HL-60 (cell line): ENCODE measurements at regions not wholly inside any gene's neighbourhood (a gene's known extent, or its start where the extent isn't known, plus 50 kb on each side); places are given as distances from the start of the nearest gene placed in this dataset.

Experiments
- DNase-seq, 2 experiments: peaks; one replicate each; pipeline ENCODE4 v3.0.0-alpha.2; 2010 to 2020; ENCODE audit warnings: low read depth in 1 of 2, low spot score in 1 of 2
- H3K27ac ChIP-seq: fragments of 250-450 bp; sonication (Bioruptor Pico); replicated peaks from 2 replicates; pipeline ENCODE4 v1.5.1; 2020; ENCODE audit warnings: mild to moderate bottlenecking, moderate library complexity
- H3K27me3 ChIP-seq: fragments of 250-450 bp; sonication (Bioruptor Pico); 2 replicates; pipeline ENCODE4 v1.5.1; 2021; ENCODE audit warnings: mild to moderate bottlenecking, moderate library complexity; ENCODE audit not compliant: insufficient read depth, poor library complexity, severe bottlenecking
- H3K4me3 ChIP-seq: replicated peaks from 2 replicates; pipeline ENCODE4 v1.5.1; 2011; ENCODE audit warnings: mild to moderate bottlenecking, control low read depth, low read length; ENCODE audit not compliant: insufficient read depth
- CTCF ChIP-seq: IDR thresholded peaks from one replicate; pipeline ENCODE4 v1.5.1; 2011; ENCODE audit warnings: low read length, control low read depth, inconsistent platforms; ENCODE audit not compliant: insufficient read depth
- GABPA ChIP-seq: IDR thresholded peaks from 2 replicates; pipeline ENCODE4 v1.6.1; 2012; ENCODE audit warnings: low read depth
- POLR2AphosphoS5 ChIP-seq: IDR thresholded peaks from 2 replicates; pipeline ENCODE4 v1.6.1; 2012; ENCODE audit warnings: low read depth
- REST ChIP-seq: IDR thresholded peaks from 2 replicates; pipeline ENCODE4 v1.6.1; 2012; ENCODE audit warnings: low read depth; ENCODE audit not compliant: insufficient replicate concordance
- SPI1 ChIP-seq: IDR thresholded peaks from 2 replicates; pipeline ENCODE4 v1.6.1; 2012; ENCODE audit warnings: low read depth, mild to moderate bottlenecking, borderline replicate concordance

- no peak overlapping the region for H3K4me3 ChIP-seq
- H3K27me3 ChIP-seq = no peaks in the 10 kb centered on the region
- no peak overlapping the region for H3K27ac ChIP-seq
- no peak for DNase-seq
- TF ChIP-seq SPI1 (no peak), GABPA (no peak), CTCF (no peak), REST (no peak), POLR2AphosphoS5 (no peak)
Measured at GRCh38 chr13:106332621-106333020, 202.8 kb downstream of the EFNB2 start.

- DNase-seq = no peak
- TF ChIP-seq SPI1 (no peak), POLR2AphosphoS5 (no peak)
- no peaks in the 10 kb centered on the region for H3K27me3 ChIP-seq
- H3K27ac ChIP-seq = no peak overlapping the region
- no peak overlapping the region for H3K4me3 ChIP-seq
Measured at GRCh38 chr13:106331116-106331515, 204.3 kb downstream of the EFNB2 start.

- TF ChIP-seq SPI1 = no peak
- no peak for TF ChIP-seq REST
- TF ChIP-seq GABPA = no peak
- no peak for TF ChIP-seq CTCF
- TF ChIP-seq POLR2AphosphoS5 = no peak
- DNase-seq = no peak
- no peak overlapping the region for H3K4me3 ChIP-seq
Measured at GRCh38 chr13:106329941-106330340, 205.5 kb downstream of the EFNB2 start.

GRCh38 chr13:106326751-106327150, 208.7 kb downstream of the EFNB2 start:
- Histone ChIP-seq H3K4me3 (no peak overlapping the region), H3K27ac (no peak overlapping the region), H3K27me3 (no peaks in the 10 kb centered on the region)
- TF ChIP-seq GABPA = no peak
- no peak for TF ChIP-seq POLR2AphosphoS5
- TF ChIP-seq SPI1 = no peak
- TF ChIP-seq REST = no peak
- TF ChIP-seq CTCF = no peak
- DNase-seq = no peak

More at GRCh38 chr13:106329941-106330340, 205.5 kb downstream of the EFNB2 start:
- Histone ChIP-seq H3K27ac (no peak overlapping the region), H3K27me3 (no peaks in the 10 kb centered on the region)
